HepG2 (cell line): ENCODE measurements at regions not wholly inside any gene's neighbourhood (a gene's known extent, or its start where the extent isn't known, plus 50 kb on each side); places are given as distances from the start of the nearest gene placed in this dataset.

Source experiments
- ATAC-seq: fragments of 200-7000 bp; cut with Tn5 transposase; 3 replicates; pipeline ENCODE4 v1.9.1; 2020; ENCODE audit warnings: mild to moderate bottlenecking, moderate library complexity
- BruUV-seq: library from RNA; stranded (reverse); fragments of 400-500 nt; replicated peaks from 2 replicates; lab custom pipeline; 2021; lab: Mats Ljungman, UMichigan
- CTCF ChIA-PET: fragments of 300-600 bp; formaldehyde crosslinking; extraction: SDS; loops from one replicate; lab custom pipeline; 2021; ENCODE audit warnings: low total read pairs, inconsistent platforms, low intra/inter-chr PET ratio; lab: Yijun Ruan, JAX
- POLR2A ChIA-PET: fragments of 350-600 bp; sonication (Branson Sonifier 250); formaldehyde crosslinking; loops from one replicate; lab custom pipeline; 2020; ENCODE audit warnings: antibody characterized with exemption, inconsistent platforms; lab: Yijun Ruan, JAX
- DNase-seq: peaks from one replicate; pipeline ENCODE4 v3.0.0-alpha.2; 2015; ENCODE audit warnings: low spot score
- FAIRE-seq: peaks from 3 replicates; lab custom pipeline; 2011; peaks lifted over from hg19 to GRCh38; lab: Jason Lieb, UNC
- H2AFZ ChIP-seq: one replicate; pipeline ENCODE4 v1.6.1; 2011; ENCODE audit warnings: low read length, inconsistent platforms
- H3K27ac ChIP-seq: fragments of 300-600 bp; 3 replicates; pipeline ENCODE4 v1.8.0; 2011; ENCODE audit warnings: mixed run types, mild to moderate bottlenecking, mixed read lengths, low read length, inconsistent platforms; ENCODE audit not compliant: insufficient read depth; ENCODE audit errors: extremely low read length
- H3K27me3 ChIP-seq, 2 experiments: fragments of 200-600 bp in 1 of 2; 2 replicates in 1 of 2; 3 replicates in 1 of 2; pipeline versions ENCODE4 v1.6.0 to v1.8.0; 2011; ENCODE audit warnings: low read length in 2 of 2, mild to moderate bottlenecking in 2 of 2, moderate library complexity in 2 of 2, inconsistent platforms in 1 of 2; ENCODE audit not compliant: insufficient read depth in 2 of 2, control insufficient read depth in 1 of 2
- H3K36me3 ChIP-seq, 2 experiments: fragments of 200-600 bp in 1 of 2; replicated peaks in 1 of 2; 2 replicates in 1 of 2; 3 replicates in 1 of 2; pipeline versions ENCODE4 v1.5.1 to v1.8.0; 2011; ENCODE audit warnings: low read length in 2 of 2, inconsistent platforms in 1 of 2; ENCODE audit not compliant: insufficient read depth in 2 of 2, control insufficient read depth in 1 of 2
- H3K4me1 ChIP-seq: 2 replicates; pipeline ENCODE4 v1.5.1; 2012; ENCODE audit warnings: low read length, inconsistent platforms; ENCODE audit not compliant: insufficient read depth
- H3K4me2 ChIP-seq: 2 replicates; pipeline ENCODE4 v1.6.0; 2011; ENCODE audit warnings: low read depth, low read length, inconsistent platforms
- H3K4me3 ChIP-seq, 3 experiments: fragments of 200-600 bp in 1 of 3; sonication (generic), shearing (Covaris generic) in 1 of 3; replicated peaks in 1 of 3; 2 replicates each; pipeline ENCODE4 v1.5.1; 2011 to 2016; ENCODE audit warnings: low read length in 3 of 3, inconsistent platforms in 2 of 3, low read depth in 2 of 3, mild to moderate bottlenecking in 2 of 3, control low read depth in 1 of 3, mixed read lengths in 1 of 3; ENCODE audit not compliant: insufficient read depth in 1 of 3
- H3K79me2 ChIP-seq: one replicate; pipeline ENCODE4 v1.6.1; 2011; ENCODE audit warnings: low read length, inconsistent platforms; ENCODE audit not compliant: insufficient read depth
- H3K9ac ChIP-seq: 2 replicates; pipeline ENCODE4 v1.6.0; 2011; ENCODE audit warnings: mild to moderate bottlenecking, low read depth, low read length, inconsistent platforms; ENCODE audit not compliant: insufficient read depth
- H3K9me3 ChIP-seq: 2 replicates; pipeline ENCODE4 v1.5.1; 2012; ENCODE audit warnings: mild to moderate bottlenecking, low read length
- H4K20me1 ChIP-seq: 2 replicates; pipeline ENCODE4 v1.6.0; 2011; ENCODE audit warnings: inconsistent platforms, mild to moderate bottlenecking, low read length, moderate library complexity; ENCODE audit not compliant: insufficient read depth
- DNMT3B ChIP-seq: conservative IDR thresholded peaks from 2 replicates; pipeline ENCODE4 v1.6.1; 2016; ENCODE audit warnings: missing biosample characterization, control low read depth
- NFIB ChIP-seq: sonication (generic); formaldehyde crosslinking; IDR thresholded peaks from 2 replicates; pipeline ENCODE4 v1.9.0; 2021; ENCODE audit warnings: missing genetic modification reagents, mild to moderate bottlenecking, borderline replicate concordance
- REL ChIP-seq: sonication (generic); formaldehyde crosslinking; conservative IDR thresholded peaks from 2 replicates; pipeline ENCODE4 v1.8.0; 2022; ENCODE audit warnings: mild to moderate bottlenecking, missing genetic modification reagents, moderate library complexity
- WGBS: methylation state at CpG from one replicate; pipeline ENCODE4 v1.1.6; 2017; ENCODE audit warnings: low lambda C conversion rate; 5-methylcytosine and 5-hydroxymethylcytosine counted together
- in situ Hi-C: cut with HindIII; loops from 2 replicates; pipeline ENCODE4 v1.10.0; 2017; ENCODE audit warnings: low pct_unique_long_range_greater_than_20kb; ENCODE audit not compliant: extremely low pct_ligation_motif_present
- intact Hi-C: fragments of 100-400 bp; cut with micrococcal nuclease; formaldehyde crosslinking; loops from one replicate; pipeline ENCODE4 v1.10.0; 2022; ENCODE audit not compliant: unreplicated experiment
- small RNA-seq, 3 experiments: library from RNA; depleted of rRNA; stranded (forward); fragments of <200 nt; gene quantifications; one replicate each; pipeline ENCODE3, GENCODE V24; 2012; ENCODE audit warnings: low read depth in 2 of 3, low replicate concordance in 1 of 3; ENCODE audit not compliant: insufficient read length in 3 of 3, insufficient read depth in 2 of 3

- ChIA-PET CTCF (no interaction called here), POLR2A (no interaction called here)
- 89% methylated on average over 2 of the region's 2 CpGs for WGBS
- Histone ChIP-seq H3K9me3 (no peaks in the 10 kb centered on the region), H4K20me1 (no peaks in the 10 kb centered on the region), H3K27me3 (no peaks in the 10 kb centered on the region; a peak in 1 of 5 replicates), H3K4me2 (no peak overlapping the region), H3K9ac (no peak overlapping the region), H3K4me3 (no peak overlapping the region), H3K79me2 (no peaks in the 10 kb centered on the region), H2AFZ (no peak overlapping the region), H3K36me3 (peaks cover 3 to 5% of the 10 kb centered on the region in 2 experiments; a peak in 3 of 5 replicates), H3K27ac (no peak overlapping the region), H3K4me1 (no peaks in the 10 kb centered on the region)
- no peak for DNase-seq
- intact Hi-C loops (no loop called here), in situ Hi-C loops (no loop called here)
- TF ChIP-seq NFIB (CRISPR knock-in tag) = no peak
- TF ChIP-seq REL (CRISPR knock-in tag) = no peak
- TF ChIP-seq DNMT3B = no peak
- FAIRE-seq = no peak
- ATAC-seq = no peak
- BruUV-seq = no TSS peak
Observed at GRCh38 chr14:35240231-35240630, 52.0 kb upstream of the PSMA6 start.

Small RNA genes lying in the stretch of these regions (small RNA-seq; reads per million reads assigned to genes)
- 0 reads per million in 3 experiments for gene MRPL57P8
